HG02623 (cell line): ENCODE measurements at regions not wholly inside any gene's neighbourhood (a gene's known extent, or its start where the extent isn't known, plus 50 kb on each side); places are given as distances from the start of the nearest gene placed in this dataset.

Experiments
- ATAC-seq: cut with Tn5 transposase; IDR thresholded peaks from one replicate; pipeline ENCODE4 v1.9.1; 2021; ENCODE audit warnings: moderate library complexity; ENCODE audit not compliant: unreplicated experiment

GRCh38 chr18:8942909-8943545, 159.5 kb upstream of the NDUFV2 start:
- ATAC-seq = no peak

- no peak for ATAC-seq
These were observed 158.3 kb upstream of the NDUFV2 start for GRCh38 chr18:8943900-8944870.

GRCh38 chr18:8944871-8945245, 157.6 kb upstream of the NDUFV2 start:
- ATAC-seq = no peak

GRCh38 chr18:8945514-8945913, 157.0 kb upstream of the NDUFV2 start:
- ATAC-seq = no peak

- ATAC-seq = no peak
These were observed 156.2 kb upstream of the NDUFV2 start for GRCh38 chr18:8946066-8946838.

- no peak for ATAC-seq
These were observed 154.9 kb upstream of the NDUFV2 start for GRCh38 chr18:8947566-8947965.

- no peak for ATAC-seq
These were observed 154.5 kb upstream of the NDUFV2 start for GRCh38 chr18:8948011-8948410.

- no peak for ATAC-seq
These were observed 153.9 kb upstream of the NDUFV2 start for GRCh38 chr18:8948471-8949149.

GRCh38 chr18:8949206-8949605, 153.3 kb upstream of the NDUFV2 start:
- ATAC-seq = no peak

- ATAC-seq = no peak
These were observed 151.0 kb upstream of the NDUFV2 start for GRCh38 chr18:8951491-8951890.

GRCh38 chr18:8952174-8952573, 150.3 kb upstream of the NDUFV2 start:
- no peak for ATAC-seq

- ATAC-seq = no peak
These were observed 149.4 kb upstream of the NDUFV2 start for GRCh38 chr18:8952769-8953760.

GRCh38 chr18:8957731-8958130, 144.8 kb upstream of the NDUFV2 start:
- ATAC-seq = no peak

GRCh38 chr18:8958660-8959059, 143.8 kb upstream of the NDUFV2 start:
- ATAC-seq = no peak

GRCh38 chr18:8959551-8960135, 142.9 kb upstream of the NDUFV2 start:
- no peak for ATAC-seq

- ATAC-seq = no peak
These were observed 141.5 kb upstream of the NDUFV2 start for GRCh38 chr18:8960740-8961657.

GRCh38 chr18:8962192-8962779, 140.2 kb upstream of the NDUFV2 start:
- ATAC-seq = no peak
